ENCODE measurements at regions not wholly inside any gene's neighbourhood (a gene's known extent, or its start where the extent isn't known, plus 50 kb on each side); places are given as distances from the start of the nearest gene placed in this dataset.

DNA sequence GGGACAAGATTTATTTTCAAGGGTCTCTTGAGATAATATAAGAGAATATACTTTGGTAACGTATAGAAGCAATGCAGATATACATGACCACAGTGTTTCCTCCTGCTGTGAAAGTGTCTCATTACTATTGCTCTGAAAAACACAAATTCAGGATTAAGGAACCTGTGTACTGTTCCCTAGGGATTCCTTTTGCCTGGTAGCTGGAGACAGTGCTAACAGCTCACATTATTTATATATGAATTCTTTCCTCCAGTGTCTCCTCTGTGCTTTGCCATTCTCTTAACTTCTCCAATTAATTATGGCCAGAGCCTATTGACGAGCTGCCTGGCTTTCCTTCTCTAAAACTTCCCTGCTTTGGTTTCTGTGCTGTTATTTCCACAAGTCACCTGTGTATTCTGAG lies 235.4 kb downstream of the OTOL1 start:
- Histone ChIP-seq H3K4me3 (replicated peaks in 1 of 4; ENCODE audit: control extremely low read depth in 1 of 4, insufficient read depth in 1 of 4, low read depth in 3 of 4, low read length in 4 of 4) (no peak overlapping the region), H3K9ac (ENCODE audit: insufficient read depth, low read length) (no peak overlapping the region), H3K27ac (ENCODE audit: insufficient read depth, low read length) (no peak overlapping the region), H4K20me1 (ENCODE audit: control insufficient read depth, extremely low read depth, insufficient read depth, low read length) (no peaks in the 10 kb centered on the region), H2AFZ (ENCODE audit: low read length) (no peak overlapping the region), H3K9me3 (ENCODE audit: control insufficient read depth, insufficient read depth, low read depth, low read length) (no peaks in the 10 kb centered on the region), H3K4me1 (ENCODE audit: control insufficient read depth, extremely low read depth, insufficient read depth, low read length) (no peaks in the 10 kb centered on the region), H3K79me2 (ENCODE audit: control insufficient read depth, insufficient read depth, low read length) (no peaks in the 10 kb centered on the region), H3K4me2 (ENCODE audit: extremely low read depth, insufficient read depth, low read length) (no peak overlapping the region), H3K36me3 (ENCODE audit: control insufficient read depth, insufficient read depth, low read length) (no peaks in the 10 kb centered on the region), H3K27me3 (ENCODE audit: control insufficient read depth, insufficient read depth, low read length) (no peaks in the 10 kb centered on the region)
- no peak for DNase-seq (ENCODE audit: low read depth in 2 of 2)
- TF ChIP-seq EZH2 (IDR thresholded peaks at IDR 0.05; ENCODE audit: low read length, missing control alignments), result no peak
- TF ChIP-seq, protein P1, sequence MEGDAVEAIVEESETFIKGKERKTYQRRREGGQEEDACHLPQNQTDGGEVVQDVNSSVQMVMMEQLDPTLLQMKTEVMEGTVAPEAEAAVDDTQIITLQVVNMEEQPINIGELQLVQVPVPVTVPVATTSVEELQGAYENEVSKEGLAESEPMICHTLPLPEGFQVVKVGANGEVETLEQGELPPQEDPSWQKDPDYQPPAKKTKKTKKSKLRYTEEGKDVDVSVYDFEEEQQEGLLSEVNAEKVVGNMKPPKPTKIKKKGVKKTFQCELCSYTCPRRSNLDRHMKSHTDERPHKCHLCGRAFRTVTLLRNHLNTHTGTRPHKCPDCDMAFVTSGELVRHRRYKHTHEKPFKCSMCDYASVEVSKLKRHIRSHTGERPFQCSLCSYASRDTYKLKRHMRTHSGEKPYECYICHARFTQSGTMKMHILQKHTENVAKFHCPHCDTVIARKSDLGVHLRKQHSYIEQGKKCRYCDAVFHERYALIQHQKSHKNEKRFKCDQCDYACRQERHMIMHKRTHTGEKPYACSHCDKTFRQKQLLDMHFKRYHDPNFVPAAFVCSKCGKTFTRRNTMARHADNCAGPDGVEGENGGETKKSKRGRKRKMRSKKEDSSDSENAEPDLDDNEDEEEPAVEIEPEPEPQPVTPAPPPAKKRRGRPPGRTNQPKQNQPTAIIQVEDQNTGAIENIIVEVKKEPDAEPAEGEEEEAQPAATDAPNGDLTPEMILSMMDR (conservative IDR thresholded peaks at IDR 0.05 in 1 of 2, IDR thresholded peaks at IDR 0.05 in 1 of 2; ENCODE audit: low read depth in 1 of 2, low read length in 2 of 2), result no peak

- Histone ChIP-seq H3K4me3 (replicated peaks in 1 of 4; ENCODE audit: control extremely low read depth in 1 of 4, insufficient read depth in 1 of 4, low read depth in 3 of 4, low read length in 4 of 4) (no peak overlapping the region), H3K9me3 (ENCODE audit: control insufficient read depth, insufficient read depth, low read depth, low read length) (no peaks in the 10 kb centered on the region), H2AFZ (ENCODE audit: low read length) (no peak overlapping the region), H3K27ac (ENCODE audit: insufficient read depth, low read length) (no peak overlapping the region), H3K36me3 (ENCODE audit: control insufficient read depth, insufficient read depth, low read length) (no peaks in the 10 kb centered on the region), H3K79me2 (ENCODE audit: control insufficient read depth, insufficient read depth, low read length) (no peaks in the 10 kb centered on the region), H4K20me1 (ENCODE audit: control insufficient read depth, extremely low read depth, insufficient read depth, low read length) (no peaks in the 10 kb centered on the region), H3K27me3 (ENCODE audit: control insufficient read depth, insufficient read depth, low read length) (no peaks in the 10 kb centered on the region), H3K9ac (ENCODE audit: insufficient read depth, low read length) (no peak overlapping the region), H3K4me2 (ENCODE audit: extremely low read depth, insufficient read depth, low read length) (no peak overlapping the region), H3K4me1 (ENCODE audit: control insufficient read depth, extremely low read depth, insufficient read depth, low read length) (no peaks in the 10 kb centered on the region)
- no peak for DNase-seq (ENCODE audit: low read depth in 2 of 2)
- TF ChIP-seq, protein P1 (conservative IDR thresholded peaks at IDR 0.05 in 1 of 2, IDR thresholded peaks at IDR 0.05 in 1 of 2; ENCODE audit: low read depth in 1 of 2, low read length in 2 of 2), result no peak
- no peak for TF ChIP-seq EZH2 (IDR thresholded peaks at IDR 0.05; ENCODE audit: low read length, missing control alignments)
These were observed 240.6 kb downstream of the OTOL1 start for GRCh38 chr3:161737171-161737570.

DNA sequence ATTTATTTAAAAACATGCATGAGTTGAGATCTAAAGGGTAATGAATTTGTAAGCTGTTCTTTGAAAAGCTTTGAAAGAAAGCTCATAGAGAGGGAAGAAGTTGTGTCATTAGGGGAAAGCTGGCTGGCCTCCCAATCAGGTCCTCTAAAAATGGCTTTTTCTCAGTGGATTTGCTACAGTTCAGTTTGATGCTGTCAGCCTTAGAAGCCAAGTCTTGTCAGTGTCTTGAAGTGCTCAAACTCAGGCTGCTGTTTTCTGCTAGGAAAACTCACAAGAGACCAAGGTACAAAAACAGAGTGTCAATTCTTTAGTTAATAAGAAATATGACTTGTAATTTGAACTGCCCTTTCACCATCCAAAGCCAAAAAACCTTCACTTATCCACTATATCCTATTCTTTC lies 243.8 kb downstream of the OTOL1 start:
- no peaks in the 10 kb centered on the region for H3K9me3 ChIP-seq (ENCODE audit: control insufficient read depth, insufficient read depth, low read depth, low read length)
- H3K79me2 ChIP-seq (ENCODE audit: control insufficient read depth, insufficient read depth, low read length), result no peaks in the 10 kb centered on the region
- no peak overlapping the region for H3K9ac ChIP-seq (ENCODE audit: insufficient read depth, low read length)
- H3K27me3 ChIP-seq (ENCODE audit: control insufficient read depth, insufficient read depth, low read length), result no peaks in the 10 kb centered on the region
- no peak overlapping the region for H3K4me3 ChIP-seq (replicated peaks in 1 of 4; ENCODE audit: control extremely low read depth in 1 of 4, insufficient read depth in 1 of 4, low read depth in 3 of 4, low read length in 4 of 4)
- TF ChIP-seq, protein P1 (conservative IDR thresholded peaks at IDR 0.05 in 1 of 2, IDR thresholded peaks at IDR 0.05 in 1 of 2; ENCODE audit: low read depth in 1 of 2, low read length in 2 of 2), result no peak
- TF ChIP-seq EZH2 (IDR thresholded peaks at IDR 0.05; ENCODE audit: low read length, missing control alignments), result no peak
- no peaks in the 10 kb centered on the region for H3K36me3 ChIP-seq (ENCODE audit: control insufficient read depth, insufficient read depth, low read length)
- no peak for DNase-seq (ENCODE audit: low read depth in 2 of 2)
- H4K20me1 ChIP-seq (ENCODE audit: control insufficient read depth, extremely low read depth, insufficient read depth, low read length), result no peaks in the 10 kb centered on the region
- H3K27ac ChIP-seq (ENCODE audit: insufficient read depth, low read length), result no peak overlapping the region
- no peak overlapping the region for H2AFZ ChIP-seq (ENCODE audit: low read length)
- H3K4me1 ChIP-seq (ENCODE audit: control insufficient read depth, extremely low read depth, insufficient read depth, low read length), result no peaks in the 10 kb centered on the region
- H3K4me2 ChIP-seq (ENCODE audit: extremely low read depth, insufficient read depth, low read length), result no peak overlapping the region
